Liver (tissue), 8 donors: ENCODE measurements at regions not wholly inside any gene's neighbourhood (a gene's known extent, or its start where the extent isn't known, plus 50 kb on each side); places are given as distances from the start of the nearest gene placed in this dataset.

Experiments
- DNase-seq: peaks from one replicate; pipeline ENCODE4 v3.0.0-alpha.2; 2017; ENCODE audit warnings: low spot score
- H3K27ac ChIP-seq, 2 donors: one replicate each; pipeline ENCODE4 v1.7.0; 2013; ENCODE audit warnings: inconsistent platforms in 2 of 2, low read length in 2 of 2, control low read depth in 1 of 2, low read depth in 1 of 2, mild to moderate bottlenecking in 1 of 2
- H3K27me3 ChIP-seq, 4 donors: one replicate each; pipeline versions ENCODE4 v1.6.1 to v1.7.0; 2013; ENCODE audit warnings: low read length in 3 of 4, inconsistent platforms in 1 of 4, mild to moderate bottlenecking in 1 of 4, moderate library complexity in 1 of 4; ENCODE audit not compliant: control insufficient read depth in 4 of 4, insufficient read depth in 4 of 4
- H3K36me3 ChIP-seq, 4 donors: one replicate each; pipeline versions ENCODE4 v1.6.1 to v1.7.0; 2013; ENCODE audit warnings: low read length in 3 of 4, mild to moderate bottlenecking in 3 of 4, low read depth in 1 of 4, moderate library complexity in 1 of 4; ENCODE audit not compliant: control insufficient read depth in 4 of 4, insufficient read depth in 3 of 4
- H3K4me1 ChIP-seq, 4 donors: one replicate each; pipeline versions ENCODE4 v1.6.1 to v1.7.0; 2013; ENCODE audit warnings: low read length in 3 of 4, mild to moderate bottlenecking in 3 of 4, moderate library complexity in 1 of 4; ENCODE audit not compliant: control insufficient read depth in 4 of 4, insufficient read depth in 4 of 4
- H3K4me3 ChIP-seq, 3 donors: one replicate each; pipeline versions ENCODE4 v1.6.1 to v1.7.0; 2013; ENCODE audit warnings: low read length in 3 of 3, control low read depth in 1 of 3, low read depth in 1 of 3, mild to moderate bottlenecking in 1 of 3
- H3K9ac ChIP-seq, 2 donors: one replicate each; pipeline ENCODE4 v1.7.0; 2013; ENCODE audit warnings: low read length in 2 of 2, mild to moderate bottlenecking in 2 of 2, moderate library complexity in 2 of 2, control low read depth in 1 of 2, low read depth in 1 of 2
- H3K9me3 ChIP-seq, 4 donors: one replicate each; pipeline versions ENCODE4 v1.6.1 to v1.7.0; 2013; ENCODE audit warnings: low read length in 3 of 4; ENCODE audit not compliant: control insufficient read depth in 4 of 4
- EGR1 ChIP-seq, 2 donors: IDR thresholded peaks; 2 replicates each; pipeline ENCODE4 v1.6.1; 2016 to 2018; ENCODE audit warnings: antibody characterized with exemption in 2 of 2, low read depth in 2 of 2
- FOXA2 ChIP-seq: IDR thresholded peaks from 2 replicates; pipeline ENCODE4 v1.6.1; 2016; ENCODE audit warnings: antibody characterized with exemption
- HNF4A ChIP-seq, 2 donors: conservative IDR thresholded peaks; 2 replicates each; pipeline ENCODE4 v1.6.1; 2016; ENCODE audit warnings: antibody characterized with exemption in 2 of 2, mild to moderate bottlenecking in 2 of 2
- HNF4G ChIP-seq: IDR thresholded peaks from 2 replicates; pipeline ENCODE4 v1.6.1; 2016; ENCODE audit warnings: antibody characterized with exemption
- JUND ChIP-seq, 2 donors: IDR thresholded peaks; 2 replicates each; pipeline ENCODE4 v1.6.1; 2016; ENCODE audit warnings: antibody characterized with exemption in 2 of 2
- NR2F2 ChIP-seq: IDR thresholded peaks from 2 replicates; pipeline ENCODE4 v1.6.1; 2016; ENCODE audit warnings: antibody characterized with exemption
- RXRA ChIP-seq, 2 donors: IDR thresholded peaks; 2 replicates each; pipeline ENCODE4 v1.6.1; 2017 to 2018; ENCODE audit warnings: antibody characterized with exemption in 2 of 2, mild to moderate bottlenecking in 1 of 2
- SP1 ChIP-seq: IDR thresholded peaks from 2 replicates; pipeline ENCODE4 v1.6.1; 2018; ENCODE audit warnings: antibody characterized with exemption, mild to moderate bottlenecking
- TAF1 ChIP-seq: conservative IDR thresholded peaks from 2 replicates; pipeline ENCODE4 v1.6.1; 2016; ENCODE audit warnings: antibody characterized with exemption, mild to moderate bottlenecking
- YY1 ChIP-seq: IDR thresholded peaks from 2 replicates; pipeline ENCODE4 v1.6.1; 2016; ENCODE audit warnings: antibody characterized with exemption, mild to moderate bottlenecking
- whole genome bisulfite sequencing: extraction: QIAGEN DNeasy Blood & Tissue Kit; methylation state at CpG from one replicate; pipeline ENCODE4 v1.1.7; 2013; 5-methylcytosine and 5-hydroxymethylcytosine counted together
- TF ChIP-seq, protein P1 (sequence below): IDR thresholded peaks from 2 replicates; pipeline ENCODE4 v1.6.1; 2016; ENCODE audit warnings: antibody characterized with exemption, mild to moderate bottlenecking
- TF ChIP-seq, protein P2 (sequence below): IDR thresholded peaks from 2 replicates; pipeline ENCODE4 v1.6.1; 2016; ENCODE audit warnings: antibody characterized with exemption
- TF ChIP-seq, protein P3 (sequence below): IDR thresholded peaks from 2 replicates; pipeline ENCODE4 v1.6.1; 2016; ENCODE audit warnings: antibody characterized with exemption
- TF ChIP-seq, protein P4 (sequence below): IDR thresholded peaks from 2 replicates; pipeline ENCODE4 v1.6.1; 2016; ENCODE audit warnings: antibody characterized with exemption
- TF ChIP-seq, protein P5 (sequence below): fragments of 150-350 bp; IDR thresholded peaks from 2 replicates; pipeline ENCODE4 v1.5.1; 2017; ENCODE audit warnings: improper control_type of control experiment, low read depth, low read length; ENCODE audit not compliant: missing input control
- donor health status: healthy.
- donor health status: healthy.
- donor health status: healthy.
- donor health status: healthy.
- donor health status: healthy.

DNA sequence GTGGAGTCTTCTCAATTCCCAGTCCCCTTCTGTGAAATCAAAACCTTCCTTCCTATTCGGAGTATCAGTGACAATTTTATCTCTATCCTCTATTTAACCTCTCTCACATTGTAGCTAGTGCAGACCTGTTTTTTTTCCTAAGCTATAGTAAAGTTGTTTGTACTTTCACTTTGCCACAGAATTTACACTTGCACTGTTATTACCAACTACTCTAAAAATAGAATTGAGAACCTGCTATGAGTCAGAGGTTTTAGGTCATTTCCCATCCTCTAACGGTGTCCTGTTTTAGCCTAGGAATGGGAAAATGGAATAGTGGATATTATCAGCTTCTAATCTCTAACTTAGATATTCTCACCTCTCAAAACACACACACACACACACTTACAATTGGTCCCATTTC is 862.7 kb downstream of the NCAM2 start:
- Histone ChIP-seq H3K9me3 (no peaks in the 10 kb centered on the region), H3K27me3 (no peaks in the 10 kb centered on the region), H3K9ac (no peak overlapping the region), H3K27ac (no peak overlapping the region), H3K36me3 (no peaks in the 10 kb centered on the region), H3K4me3 (no peak overlapping the region), H3K4me1 (no peaks in the 10 kb centered on the region)
- TF ChIP-seq, protein P1, sequence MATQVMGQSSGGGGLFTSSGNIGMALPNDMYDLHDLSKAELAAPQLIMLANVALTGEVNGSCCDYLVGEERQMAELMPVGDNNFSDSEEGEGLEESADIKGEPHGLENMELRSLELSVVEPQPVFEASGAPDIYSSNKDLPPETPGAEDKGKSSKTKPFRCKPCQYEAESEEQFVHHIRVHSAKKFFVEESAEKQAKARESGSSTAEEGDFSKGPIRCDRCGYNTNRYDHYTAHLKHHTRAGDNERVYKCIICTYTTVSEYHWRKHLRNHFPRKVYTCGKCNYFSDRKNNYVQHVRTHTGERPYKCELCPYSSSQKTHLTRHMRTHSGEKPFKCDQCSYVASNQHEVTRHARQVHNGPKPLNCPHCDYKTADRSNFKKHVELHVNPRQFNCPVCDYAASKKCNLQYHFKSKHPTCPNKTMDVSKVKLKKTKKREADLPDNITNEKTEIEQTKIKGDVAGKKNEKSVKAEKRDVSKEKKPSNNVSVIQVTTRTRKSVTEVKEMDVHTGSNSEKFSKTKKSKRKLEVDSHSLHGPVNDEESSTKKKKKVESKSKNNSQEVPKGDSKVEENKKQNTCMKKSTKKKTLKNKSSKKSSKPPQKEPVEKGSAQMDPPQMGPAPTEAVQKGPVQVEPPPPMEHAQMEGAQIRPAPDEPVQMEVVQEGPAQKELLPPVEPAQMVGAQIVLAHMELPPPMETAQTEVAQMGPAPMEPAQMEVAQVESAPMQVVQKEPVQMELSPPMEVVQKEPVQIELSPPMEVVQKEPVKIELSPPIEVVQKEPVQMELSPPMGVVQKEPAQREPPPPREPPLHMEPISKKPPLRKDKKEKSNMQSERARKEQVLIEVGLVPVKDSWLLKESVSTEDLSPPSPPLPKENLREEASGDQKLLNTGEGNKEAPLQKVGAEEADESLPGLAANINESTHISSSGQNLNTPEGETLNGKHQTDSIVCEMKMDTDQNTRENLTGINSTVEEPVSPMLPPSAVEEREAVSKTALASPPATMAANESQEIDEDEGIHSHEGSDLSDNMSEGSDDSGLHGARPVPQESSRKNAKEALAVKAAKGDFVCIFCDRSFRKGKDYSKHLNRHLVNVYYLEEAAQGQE, result no peak
- TF ChIP-seq SP1 (no peak), TAF1 (no peak), YY1 (no peak), FOXA2 (no peak), HNF4A (conservative IDR thresholded peaks at IDR 0.05) (no peak), JUND (IDR thresholded peaks at IDR 0.05) (no peak)
- DNase-seq, result no peak
- WGBS, result 38% methylated on average over 2 of the region's 2 CpGs

DNA sequence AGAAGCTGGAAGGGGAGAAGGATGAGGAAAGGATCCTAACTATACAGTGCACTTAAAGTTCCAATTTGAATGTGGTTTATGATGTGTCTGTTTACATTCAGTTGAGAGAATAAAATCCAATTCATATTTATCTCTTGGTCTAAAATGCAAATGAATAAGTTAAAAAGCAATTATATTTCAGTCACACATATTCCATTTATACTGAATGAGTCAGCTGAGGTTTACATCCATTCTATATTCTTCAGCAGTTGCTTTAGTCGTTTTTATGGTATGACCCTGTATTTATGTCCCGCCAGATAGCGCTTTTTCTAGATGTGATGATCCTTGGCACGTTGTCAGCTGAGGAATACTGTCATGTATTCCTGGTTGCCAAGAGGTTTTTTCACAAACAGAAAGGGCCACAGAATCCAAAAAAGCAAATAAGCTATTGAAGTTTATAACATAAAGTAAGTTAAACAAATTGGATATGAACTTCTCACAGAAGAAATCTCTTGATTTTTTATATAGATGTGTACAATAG is 866.2 kb downstream of the NCAM2 start:
- no peaks in the 10 kb centered on the region for H3K36me3 ChIP-seq
- H3K4me1 ChIP-seq, result no peaks in the 10 kb centered on the region
- DNase-seq, result no peak
- no peak for TF ChIP-seq SP1
- TF ChIP-seq, protein P2, sequence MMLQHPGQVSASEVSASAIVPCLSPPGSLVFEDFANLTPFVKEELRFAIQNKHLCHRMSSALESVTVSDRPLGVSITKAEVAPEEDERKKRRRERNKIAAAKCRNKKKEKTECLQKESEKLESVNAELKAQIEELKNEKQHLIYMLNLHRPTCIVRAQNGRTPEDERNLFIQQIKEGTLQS, result no peak
- TF ChIP-seq, protein P3, sequence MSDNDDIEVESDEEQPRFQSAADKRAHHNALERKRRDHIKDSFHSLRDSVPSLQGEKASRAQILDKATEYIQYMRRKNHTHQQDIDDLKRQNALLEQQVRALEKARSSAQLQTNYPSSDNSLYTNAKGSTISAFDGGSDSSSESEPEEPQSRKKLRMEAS, result no peak
- no peak for TF ChIP-seq HNF4G
- no peak for TF ChIP-seq NR2F2
- no peak for TF ChIP-seq TAF1
- TF ChIP-seq YY1, result no peak
- TF ChIP-seq EGR1 (IDR thresholded peaks at IDR 0.05; ENCODE audit: low read depth in 2 of 2), result no peak
- no peak for TF ChIP-seq FOXA2
- no peak for TF ChIP-seq RXRA (IDR thresholded peaks at IDR 0.05)
- TF ChIP-seq, protein P1, result no peak
- TF ChIP-seq, protein P4, sequence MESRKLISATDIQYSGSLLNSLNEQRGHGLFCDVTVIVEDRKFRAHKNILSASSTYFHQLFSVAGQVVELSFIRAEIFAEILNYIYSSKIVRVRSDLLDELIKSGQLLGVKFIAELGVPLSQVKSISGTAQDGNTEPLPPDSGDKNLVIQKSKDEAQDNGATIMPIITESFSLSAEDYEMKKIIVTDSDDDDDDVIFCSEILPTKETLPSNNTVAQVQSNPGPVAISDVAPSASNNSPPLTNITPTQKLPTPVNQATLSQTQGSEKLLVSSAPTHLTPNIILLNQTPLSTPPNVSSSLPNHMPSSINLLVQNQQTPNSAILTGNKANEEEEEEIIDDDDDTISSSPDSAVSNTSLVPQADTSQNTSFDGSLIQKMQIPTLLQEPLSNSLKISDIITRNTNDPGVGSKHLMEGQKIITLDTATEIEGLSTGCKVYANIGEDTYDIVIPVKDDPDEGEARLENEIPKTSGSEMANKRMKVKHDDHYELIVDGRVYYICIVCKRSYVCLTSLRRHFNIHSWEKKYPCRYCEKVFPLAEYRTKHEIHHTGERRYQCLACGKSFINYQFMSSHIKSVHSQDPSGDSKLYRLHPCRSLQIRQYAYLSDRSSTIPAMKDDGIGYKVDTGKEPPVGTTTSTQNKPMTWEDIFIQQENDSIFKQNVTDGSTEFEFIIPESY, result no peak
- TF ChIP-seq, protein P5, sequence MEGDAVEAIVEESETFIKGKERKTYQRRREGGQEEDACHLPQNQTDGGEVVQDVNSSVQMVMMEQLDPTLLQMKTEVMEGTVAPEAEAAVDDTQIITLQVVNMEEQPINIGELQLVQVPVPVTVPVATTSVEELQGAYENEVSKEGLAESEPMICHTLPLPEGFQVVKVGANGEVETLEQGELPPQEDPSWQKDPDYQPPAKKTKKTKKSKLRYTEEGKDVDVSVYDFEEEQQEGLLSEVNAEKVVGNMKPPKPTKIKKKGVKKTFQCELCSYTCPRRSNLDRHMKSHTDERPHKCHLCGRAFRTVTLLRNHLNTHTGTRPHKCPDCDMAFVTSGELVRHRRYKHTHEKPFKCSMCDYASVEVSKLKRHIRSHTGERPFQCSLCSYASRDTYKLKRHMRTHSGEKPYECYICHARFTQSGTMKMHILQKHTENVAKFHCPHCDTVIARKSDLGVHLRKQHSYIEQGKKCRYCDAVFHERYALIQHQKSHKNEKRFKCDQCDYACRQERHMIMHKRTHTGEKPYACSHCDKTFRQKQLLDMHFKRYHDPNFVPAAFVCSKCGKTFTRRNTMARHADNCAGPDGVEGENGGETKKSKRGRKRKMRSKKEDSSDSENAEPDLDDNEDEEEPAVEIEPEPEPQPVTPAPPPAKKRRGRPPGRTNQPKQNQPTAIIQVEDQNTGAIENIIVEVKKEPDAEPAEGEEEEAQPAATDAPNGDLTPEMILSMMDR, result no peak
- TF ChIP-seq HNF4A (conservative IDR thresholded peaks at IDR 0.05), result no peak
- 66% methylated on average over 4 of the region's 4 CpGs for WGBS
- H3K27me3 ChIP-seq, result no peaks in the 10 kb centered on the region
- H3K9ac ChIP-seq, result no peak overlapping the region
- no peak overlapping the region for H3K27ac ChIP-seq
- no peaks in the 10 kb centered on the region for H3K9me3 ChIP-seq
- no peak overlapping the region for H3K4me3 ChIP-seq
